ENCODE measurements at regions not wholly inside any gene's neighbourhood (a gene's known extent, or its start where the extent isn't known, plus 50 kb on each side); places are given as distances from the start of the nearest gene placed in this dataset.

- TF ChIP-seq RFX5 (IDR thresholded peaks at IDR 0.05), result no peak
- no peak for TF ChIP-seq CTCF (IDR thresholded peaks at IDR 0.05)
- TF ChIP-seq PHF8 (IDR thresholded peaks at IDR 0.05; ENCODE audit: borderline replicate concordance, low read depth), result no peak
- no peak for TF ChIP-seq CBX2 (IDR thresholded peaks at IDR 0.05; ENCODE audit: borderline replicate concordance, low read depth)
- TF ChIP-seq TFCP2L1 (CRISPR knock-in tag; IDR thresholded peaks at IDR 0.05), result no peak
- no peak for TF ChIP-seq ZFP36 (IDR thresholded peaks at IDR 0.05; ENCODE audit: borderline replicate concordance, partially characterized antibody)
- TF ChIP-seq POLR2A (IDR thresholded peaks at IDR 0.05; ENCODE audit: low read length), result no peak
- no peak for TF ChIP-seq MAFK (IDR thresholded peaks at IDR 0.05; ENCODE audit: partially characterized antibody)
- TF ChIP-seq RCOR1 (IDR thresholded peaks at IDR 0.05; ENCODE audit: low read depth, low read length), result no peak
These were observed 621.1 kb upstream of the MIR17HG start for GRCh38 chr13:90726375-90726774.
